CD4-positive, alpha-beta T cell treated with Interleukin-17A for 1 hour (primary cell): ENCODE measurements at regions not wholly inside any gene's neighbourhood (a gene's known extent, or its start where the extent isn't known, plus 50 kb on each side); places are given as distances from the start of the nearest gene placed in this dataset.
A peak's percentile ranks its signal among the peaks of the same experiment; 100 is the strongest.

Source experiments
- DNase-seq: peaks from one replicate; pipeline ENCODE4 v3.0.0-alpha.2; 2020

DNA sequence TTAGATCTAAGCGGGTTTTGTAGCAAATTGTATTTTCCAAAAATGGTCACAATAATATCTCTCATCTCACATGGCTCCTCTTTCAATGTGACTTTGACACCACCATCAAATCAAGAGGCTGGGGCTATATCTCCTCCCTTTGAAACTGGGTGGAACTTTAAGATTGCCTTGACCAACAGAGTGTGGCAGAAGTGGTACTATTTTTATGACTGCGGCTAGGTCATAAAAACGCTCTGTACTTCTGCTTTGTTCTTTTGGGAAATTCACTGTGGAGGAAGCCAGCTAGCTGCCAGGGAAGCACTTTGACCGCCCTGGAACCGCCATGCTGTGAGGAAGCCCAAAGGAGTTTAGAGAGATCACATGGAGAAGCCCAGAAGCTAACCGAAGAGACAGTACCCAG lies 50.7 kb upstream of the ACOT11 start:
- no peak for DNase-seq

DNA sequence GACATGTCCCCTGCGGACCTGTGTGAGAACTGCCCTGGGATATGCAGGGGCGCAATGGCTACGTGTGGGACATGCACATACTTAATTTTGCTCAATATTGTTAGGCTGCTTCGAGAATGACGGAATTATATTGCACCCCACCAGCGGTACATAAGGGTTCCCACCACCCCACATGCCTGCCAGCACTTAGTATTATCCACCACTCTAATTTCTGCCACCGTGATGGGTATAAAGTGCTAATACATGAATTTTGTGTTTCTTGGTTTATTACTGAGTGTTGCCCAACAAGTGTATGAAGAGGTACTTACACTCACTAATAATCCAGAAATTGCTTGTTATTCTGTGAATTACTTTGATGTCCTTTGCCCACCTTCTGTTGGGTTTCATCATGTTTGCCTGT lies 52.1 kb upstream of the ACOT11 start:
- no peak for DNase-seq

DNA sequence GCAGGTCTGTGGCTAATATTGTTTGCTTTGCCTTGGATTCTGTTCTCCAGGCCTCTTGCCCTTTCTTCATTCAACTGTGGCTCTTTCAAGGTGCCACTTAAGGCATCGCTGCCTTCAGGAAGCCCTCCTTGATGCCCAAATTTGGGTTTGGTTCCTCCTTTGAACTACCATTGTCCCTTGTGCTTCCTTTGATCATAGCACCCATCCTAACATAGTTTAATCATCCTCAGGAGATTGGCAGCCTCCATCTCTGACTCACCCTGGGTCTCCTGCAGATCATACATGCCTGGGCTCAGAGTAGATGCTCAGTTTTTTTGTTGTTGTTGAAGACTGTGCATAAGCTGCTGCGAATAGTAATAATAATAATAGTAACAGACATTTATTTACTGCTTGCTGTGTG lies 54.4 kb upstream of the ACOT11 start:
- no peak for DNase-seq

DNA sequence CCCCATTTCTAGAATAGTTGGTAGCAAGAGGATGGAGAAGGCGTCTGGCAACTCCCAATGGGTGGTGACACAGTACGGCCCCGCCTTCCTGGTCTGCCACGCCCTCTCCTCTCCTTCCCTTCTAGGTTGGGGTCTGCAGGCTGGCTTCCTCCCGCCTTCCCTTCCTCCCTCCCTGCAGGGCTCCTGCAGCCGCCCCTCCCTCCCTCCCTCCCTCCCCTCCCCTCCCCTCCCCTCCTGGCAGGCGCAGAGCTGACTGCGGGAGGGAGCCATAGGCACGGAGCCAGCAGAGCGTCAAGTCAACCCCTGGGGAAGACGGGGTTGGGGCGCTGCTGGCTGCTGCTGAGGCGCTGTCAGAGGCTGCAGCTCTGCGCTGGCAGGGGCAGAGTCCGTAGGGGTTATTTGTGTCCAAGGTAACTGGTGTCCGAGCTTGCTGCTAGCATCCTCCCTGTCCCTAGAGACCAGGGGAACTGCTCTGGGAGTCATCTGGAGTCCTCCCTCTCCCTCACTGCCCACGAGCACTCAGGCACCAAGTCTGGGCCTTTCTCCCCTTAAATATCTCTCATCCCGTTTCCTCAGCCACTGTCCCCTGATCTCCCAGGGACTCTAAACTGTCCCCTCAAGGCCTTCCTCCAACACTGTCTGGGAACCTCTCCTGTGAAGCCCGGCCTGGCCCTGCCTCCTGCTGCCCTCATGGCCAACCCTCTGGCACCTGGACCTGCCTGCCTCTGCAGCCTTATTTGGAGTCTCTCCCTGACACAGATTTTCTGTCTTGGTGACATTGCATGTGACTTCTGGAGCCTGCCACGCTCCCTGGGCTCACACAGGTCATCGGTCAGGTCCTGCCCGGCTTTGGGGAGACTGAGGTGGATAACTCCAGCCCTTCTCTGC lies 57.4 kb upstream of the ACOT11 start:
- no peak for DNase-seq

DNA sequence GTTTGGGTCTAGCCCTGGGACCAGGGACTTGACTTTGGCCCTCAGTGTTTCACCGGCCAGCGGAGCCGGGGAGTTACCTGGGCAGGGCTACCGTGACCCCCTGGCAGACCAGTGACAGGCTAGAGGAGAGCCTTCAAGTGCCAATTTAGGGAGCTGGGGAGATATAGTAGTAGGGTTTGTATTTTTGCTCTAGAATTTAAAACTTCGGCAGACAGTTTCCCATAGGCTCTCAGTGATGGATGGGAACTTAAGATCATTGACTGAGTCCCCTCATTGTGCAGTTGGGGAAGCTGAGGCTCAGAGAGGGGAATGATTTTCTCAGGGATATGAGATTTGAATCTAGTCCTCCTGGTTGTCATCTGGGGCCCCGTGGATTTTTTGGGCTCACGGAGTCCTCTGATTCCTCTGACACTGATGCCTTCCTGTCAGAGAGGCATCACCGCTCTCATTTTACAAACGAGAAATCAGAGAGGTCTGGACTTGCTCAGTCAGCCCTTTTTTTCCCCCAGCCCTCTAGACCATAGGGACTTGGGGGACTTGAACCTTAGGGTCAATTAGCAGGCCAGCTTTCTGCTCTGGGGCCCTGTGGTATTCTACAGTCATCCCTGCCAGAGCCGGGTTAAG lies 58.3 kb upstream of the ACOT11 start:
- no peak for DNase-seq

DNA sequence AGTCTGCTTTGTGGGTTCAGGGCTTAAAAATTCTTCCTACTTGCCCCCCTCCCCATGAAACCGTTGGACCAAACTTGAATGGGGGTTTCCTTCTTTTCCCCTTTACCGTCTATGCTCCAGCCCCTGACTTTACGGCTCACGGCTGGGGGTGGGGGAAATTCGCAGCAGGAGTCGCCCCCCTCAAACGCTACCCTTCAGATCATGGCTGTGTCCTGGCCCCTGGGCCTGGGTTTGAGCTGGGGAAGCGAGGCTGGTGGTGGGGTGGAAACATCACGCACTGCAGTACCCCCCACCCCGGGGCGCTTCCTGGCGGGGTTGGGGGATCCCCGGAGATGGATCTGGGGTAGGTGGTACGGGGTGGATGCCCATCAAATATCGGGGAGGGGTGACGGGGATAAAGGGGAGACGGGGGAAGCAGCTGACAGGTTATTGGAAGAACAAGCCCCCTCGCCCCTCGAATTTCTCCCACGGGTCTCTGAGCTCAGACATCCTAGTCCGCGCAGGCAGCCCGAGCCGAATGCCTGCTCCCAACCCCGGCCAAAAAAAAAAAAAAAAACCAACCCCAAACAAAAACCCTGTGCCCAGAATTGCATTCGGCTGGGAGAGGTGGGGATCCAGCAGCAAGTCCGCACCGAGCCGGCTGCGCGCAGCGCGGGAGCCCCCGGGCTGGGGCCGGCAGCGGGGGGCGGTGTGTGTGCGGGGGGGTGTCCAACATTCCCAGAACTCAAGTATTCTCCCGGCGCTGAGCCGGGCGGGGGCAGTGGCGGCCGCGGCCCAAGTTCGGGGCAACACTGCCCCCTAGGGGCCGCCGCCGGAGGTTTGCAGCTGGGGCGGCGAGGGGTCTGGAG lies 59.0 kb upstream of the ACOT11 start:
- DNase-seq = peak; percentile 68

DNA sequence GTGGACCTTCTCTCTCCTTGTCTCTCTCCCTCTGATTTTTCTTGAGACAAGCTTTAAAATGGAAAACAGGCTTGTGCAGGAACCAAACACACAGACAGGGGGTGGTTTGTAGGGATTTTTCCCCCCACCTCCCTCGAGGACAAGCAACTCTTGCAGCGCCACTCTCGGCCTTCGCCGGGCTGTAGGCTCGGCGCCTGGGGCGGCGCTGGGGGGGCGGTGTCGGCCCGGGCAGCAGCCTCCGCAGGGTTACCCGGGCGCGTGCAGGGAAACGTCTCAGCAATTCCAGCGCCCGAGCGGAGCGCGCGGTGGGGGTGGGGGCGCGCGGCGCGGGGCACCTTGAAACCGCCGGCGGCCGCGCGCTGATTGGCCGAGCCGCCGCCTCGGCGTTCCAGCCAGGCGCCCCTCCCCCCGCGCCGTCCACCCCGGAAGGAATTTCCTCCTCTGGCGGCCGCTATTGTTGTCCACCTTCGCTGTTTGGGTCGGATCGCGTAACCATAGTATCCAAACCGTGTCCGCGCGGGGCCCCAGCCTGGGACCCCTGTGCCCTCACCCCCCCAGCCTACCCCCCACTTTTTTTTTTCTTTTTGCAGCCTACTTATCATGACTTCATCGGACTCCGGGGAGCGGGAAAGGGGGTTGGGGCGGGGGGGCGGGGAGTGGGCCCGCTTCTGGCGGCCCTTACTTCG lies 59.8 kb upstream of the ACOT11 start:
- peak; percentile 85 for DNase-seq

DNA sequence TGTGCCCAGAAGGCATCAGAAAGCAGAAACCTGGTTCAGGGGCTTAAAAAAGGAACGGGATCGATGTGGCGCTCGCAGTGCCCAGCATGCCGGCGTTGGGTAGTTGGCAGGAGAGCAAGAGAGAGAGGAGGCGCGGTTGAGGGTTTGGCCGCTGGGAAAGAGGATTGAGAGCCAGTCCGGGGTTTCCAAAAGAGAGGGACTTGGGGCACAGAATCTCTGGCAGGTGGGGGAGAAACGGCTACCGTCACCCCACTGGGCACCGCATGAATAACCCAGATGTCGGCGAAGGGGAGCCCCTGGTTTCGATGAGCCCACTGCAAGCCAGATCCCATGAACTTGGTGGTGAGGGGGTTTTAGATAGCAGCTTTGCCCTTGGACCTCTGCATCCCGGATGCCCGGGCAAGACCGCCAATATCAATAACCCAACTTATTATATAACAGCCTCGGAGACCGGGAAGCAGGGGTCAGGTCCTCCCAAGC lies 60.4 kb upstream of the ACOT11 start:
- no peak for DNase-seq

DNA sequence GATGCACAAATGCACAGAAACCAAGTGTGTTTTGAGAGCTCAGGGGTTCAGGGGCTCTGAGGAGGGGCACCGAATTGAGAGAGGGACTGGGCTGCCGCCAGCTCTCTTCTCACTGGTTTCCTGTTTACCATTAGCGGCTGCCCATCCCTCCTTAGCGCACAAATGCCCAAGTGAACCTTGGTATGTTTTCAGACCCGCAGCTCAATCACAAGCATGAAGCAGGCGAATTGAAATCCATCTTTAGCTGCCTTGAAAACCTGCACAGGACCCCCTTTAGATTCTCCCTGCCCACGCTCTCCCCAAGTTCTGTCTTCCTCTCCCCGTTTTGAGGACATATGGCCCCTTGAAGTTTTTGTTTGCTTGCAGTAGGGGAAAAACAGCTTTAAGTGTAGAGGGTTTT lies 61.1 kb upstream of the ACOT11 start:
- peak; percentile 19 for DNase-seq

DNA sequence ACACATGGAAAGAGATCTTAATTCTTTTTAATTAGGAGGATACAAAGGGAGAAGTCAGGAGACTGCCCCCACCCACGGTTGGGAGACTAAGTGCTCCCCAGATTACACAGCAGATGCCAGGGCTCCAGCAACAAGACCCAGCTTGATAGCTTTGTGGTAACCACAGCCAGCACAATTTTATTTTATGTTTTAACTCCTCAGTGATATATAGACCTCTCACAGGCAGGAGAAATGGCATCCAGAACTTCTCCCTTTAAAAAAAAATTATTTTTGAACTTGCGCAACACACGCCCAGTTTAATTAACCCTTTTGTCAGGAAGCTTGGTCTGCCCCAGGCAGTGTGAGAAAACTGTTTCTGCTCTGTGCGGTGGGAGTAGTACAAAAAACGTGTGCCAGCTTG lies 62.6 kb upstream of the ACOT11 start:
- no peak for DNase-seq

DNA sequence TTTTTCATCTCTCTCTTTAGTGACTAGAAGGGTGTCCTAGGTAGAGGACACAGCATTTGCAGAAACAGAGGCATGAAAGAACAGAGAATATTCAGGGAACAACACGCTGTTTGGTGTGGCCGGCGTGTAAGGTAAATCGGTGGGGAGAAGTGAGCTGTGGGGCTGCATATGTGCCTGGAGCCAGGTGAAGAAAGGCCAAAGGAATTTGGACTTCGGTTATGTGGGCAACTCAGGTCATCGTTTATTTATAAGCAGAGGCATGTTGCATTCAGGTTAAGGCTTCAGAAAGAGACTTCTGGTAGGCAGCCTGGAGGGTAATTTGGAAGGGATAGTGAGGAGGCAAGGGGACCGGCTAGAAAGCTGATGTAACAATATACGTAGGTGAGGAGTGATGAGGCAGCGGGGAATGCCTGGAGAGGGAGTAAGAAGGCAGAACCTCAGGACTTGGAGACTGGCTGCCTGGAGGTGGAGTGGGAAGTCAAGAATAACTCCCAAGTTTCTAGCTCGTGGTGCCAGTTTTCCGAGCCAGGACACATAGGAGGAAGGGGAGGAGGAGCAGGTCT lies 64.1 kb upstream of the ACOT11 start:
- no peak for DNase-seq

DNA sequence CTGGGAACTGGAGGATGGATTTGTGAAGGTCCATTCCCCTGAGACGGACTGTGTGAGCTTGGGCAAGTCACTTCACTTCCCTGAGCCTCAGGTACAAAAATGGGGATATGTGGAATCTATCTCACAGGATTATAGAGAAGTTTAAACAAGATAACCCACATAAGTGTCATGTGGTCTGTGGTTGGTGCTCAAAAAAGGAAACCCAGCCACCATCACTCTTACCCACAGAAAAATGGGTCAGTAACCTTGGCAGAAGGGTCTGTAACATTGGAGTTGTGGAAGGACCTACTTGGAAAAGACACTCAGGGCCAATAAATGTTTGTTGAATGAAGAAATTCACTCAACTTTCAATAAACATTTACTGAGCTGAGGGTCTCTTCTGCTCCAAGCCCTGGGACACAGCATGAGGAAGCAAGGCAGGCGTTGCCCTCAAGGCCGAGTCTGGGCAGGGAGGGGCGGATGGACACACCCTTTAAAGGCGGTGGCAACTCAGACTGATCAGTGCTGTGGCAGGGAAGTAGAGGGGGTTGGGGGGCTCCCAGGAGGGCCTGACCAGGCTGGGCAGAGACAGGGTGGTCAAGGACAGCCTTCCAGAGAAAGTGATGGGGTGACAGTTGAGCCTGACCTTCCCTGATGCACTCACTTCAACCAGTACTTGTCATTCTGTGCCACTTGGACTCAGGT lies 66.7 kb upstream of the ACOT11 start:
- peak; percentile 44 for DNase-seq

DNA sequence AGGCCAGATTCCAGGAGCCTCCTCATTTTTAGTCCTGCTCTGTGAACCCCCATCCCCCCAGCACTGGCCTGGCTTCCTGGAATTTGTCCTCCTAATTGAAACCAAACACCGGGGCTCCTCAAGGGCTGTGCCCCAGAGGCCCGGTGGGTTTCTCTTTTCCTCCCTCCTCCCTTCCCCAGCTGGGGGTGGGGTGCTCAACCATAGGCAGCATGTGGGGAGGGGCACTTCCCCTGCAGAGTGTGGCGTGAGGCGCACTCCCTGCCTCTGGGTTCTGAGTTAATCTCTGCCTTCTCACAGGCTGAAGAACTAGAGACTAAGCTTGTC lies 67.5 kb upstream of the ACOT11 start:
- no peak for DNase-seq

DNA sequence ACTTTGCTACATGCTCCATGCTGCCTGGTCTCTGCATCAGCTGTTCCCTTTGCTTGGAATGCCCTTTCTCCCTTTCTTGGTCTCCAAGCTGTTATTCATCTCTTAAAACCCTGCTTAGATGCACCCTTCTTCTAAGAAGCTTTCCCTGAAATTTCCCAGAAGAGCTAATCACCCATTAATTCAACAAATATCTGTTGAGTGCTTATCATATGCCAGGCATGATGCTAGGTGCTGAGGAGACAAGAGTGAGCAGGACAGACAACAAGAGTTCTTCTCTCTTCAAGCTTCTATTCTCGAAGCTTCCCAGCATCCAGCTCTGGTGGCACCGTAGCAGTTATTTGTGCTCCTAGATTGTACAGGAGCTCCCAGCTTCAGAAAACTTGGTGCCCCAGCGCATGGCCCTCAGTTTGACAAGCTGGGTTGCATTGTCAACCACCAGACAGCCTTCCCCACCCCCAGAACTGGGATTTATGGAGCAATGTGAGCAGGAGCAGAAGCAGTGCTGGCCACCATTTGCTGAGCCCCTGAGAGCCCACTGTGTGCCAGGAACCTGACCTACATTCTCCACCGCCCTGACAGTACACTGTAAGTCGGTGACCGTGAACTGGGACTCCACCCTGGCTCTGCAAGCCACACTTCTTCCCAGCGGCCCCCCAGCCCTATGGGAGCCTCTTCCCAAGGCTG lies 68.0 kb upstream of the ACOT11 start:
- no peak for DNase-seq

DNA sequence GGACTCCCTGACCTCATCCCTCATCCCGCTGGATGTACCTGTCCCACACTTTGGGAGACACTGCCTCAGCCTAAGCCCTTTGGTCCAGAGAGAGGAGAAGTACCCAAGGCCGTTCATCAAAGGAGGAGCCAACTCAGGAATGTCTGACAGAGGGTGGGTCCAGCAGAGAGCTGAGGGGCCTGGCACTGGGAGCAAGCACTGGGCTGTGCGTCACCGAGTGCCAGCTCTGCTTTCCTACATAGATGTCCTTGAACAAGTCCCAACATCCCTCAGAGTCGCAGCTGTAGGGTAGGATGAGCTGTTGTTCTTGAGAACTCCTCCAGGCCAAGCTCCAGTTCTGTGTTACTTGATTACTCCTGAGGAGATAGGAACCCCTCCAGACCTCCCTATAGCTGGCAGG lies 68.8 kb upstream of the ACOT11 start:
- DNase-seq = no peak

DNA sequence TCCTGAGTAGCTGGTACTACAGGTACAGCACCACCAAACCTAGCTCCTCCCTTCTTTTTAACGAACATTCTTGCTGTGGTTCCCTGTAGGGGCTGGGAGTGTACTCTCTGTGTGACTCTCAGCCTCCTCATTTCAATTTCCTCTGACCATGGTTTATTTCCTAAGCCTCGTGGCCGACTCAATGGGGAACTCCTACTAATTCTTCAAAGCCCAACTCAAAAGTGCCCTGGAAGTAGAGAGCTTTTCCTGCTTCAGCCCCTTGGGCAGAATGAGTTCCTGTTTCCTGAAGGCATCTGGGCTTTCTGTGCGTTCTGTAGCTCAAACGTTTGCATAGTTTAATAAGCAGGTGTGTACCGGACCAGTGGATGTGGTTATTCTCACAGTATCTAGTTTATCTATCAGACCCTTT lies 70.9 kb upstream of the ACOT11 start:
- no peak for DNase-seq

DNA sequence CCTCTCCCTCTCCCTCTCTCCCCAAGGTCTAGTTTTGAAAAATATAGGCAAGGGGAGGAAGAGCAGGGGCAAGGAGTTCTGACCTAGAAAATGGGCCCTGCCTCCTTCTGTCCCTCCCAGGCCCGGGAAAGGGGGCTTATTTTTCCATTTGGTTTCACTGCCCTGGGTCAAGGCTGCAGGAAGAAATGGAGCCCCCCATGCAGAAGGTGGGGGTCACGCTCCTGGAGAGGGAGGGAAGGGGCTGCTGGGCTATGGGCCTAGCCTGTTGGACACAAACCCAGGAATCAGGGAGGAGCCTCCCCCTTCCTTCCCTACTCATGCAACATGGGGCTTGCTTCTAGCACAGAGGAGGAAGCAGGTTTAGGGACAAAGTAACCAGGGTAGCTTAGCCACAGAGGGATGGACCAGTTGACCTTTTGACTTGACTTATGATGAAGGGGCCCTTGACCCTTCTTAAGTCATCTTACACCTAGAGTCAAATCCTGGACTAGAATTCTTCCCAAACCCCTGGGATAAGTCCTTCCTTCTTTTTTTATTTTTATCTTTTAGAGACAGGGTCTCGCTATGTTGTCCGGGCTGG lies 70.4 kb upstream of the SSBP3 start:
- DNase-seq = no peak

DNA sequence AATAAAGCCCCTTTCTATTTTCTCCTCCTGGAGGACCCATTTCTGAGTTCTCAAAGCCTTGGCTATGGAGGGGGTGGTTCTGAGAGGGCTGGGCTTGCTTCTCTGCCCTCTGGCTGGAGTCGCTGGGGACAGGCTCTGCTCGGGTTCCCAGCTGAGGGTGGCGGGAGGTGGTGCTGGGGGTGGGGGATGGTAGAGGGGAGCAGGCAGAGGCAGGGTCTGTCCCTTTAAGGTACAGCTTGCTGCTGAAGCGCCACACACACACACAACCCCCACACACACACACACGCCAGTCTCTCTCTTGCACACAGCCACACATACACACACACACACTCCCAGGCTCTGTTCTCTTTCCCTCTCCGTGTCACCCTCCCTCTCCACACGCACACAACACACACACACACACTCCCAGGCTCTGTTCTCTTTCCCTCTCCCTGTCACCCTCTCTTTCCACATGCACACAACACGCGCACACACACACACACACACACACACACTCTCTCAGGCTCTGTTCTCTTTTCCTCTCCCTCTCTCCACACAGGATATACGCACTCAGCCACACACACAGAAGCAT lies 69.8 kb upstream of the SSBP3 start:
- no peak for DNase-seq

DNA sequence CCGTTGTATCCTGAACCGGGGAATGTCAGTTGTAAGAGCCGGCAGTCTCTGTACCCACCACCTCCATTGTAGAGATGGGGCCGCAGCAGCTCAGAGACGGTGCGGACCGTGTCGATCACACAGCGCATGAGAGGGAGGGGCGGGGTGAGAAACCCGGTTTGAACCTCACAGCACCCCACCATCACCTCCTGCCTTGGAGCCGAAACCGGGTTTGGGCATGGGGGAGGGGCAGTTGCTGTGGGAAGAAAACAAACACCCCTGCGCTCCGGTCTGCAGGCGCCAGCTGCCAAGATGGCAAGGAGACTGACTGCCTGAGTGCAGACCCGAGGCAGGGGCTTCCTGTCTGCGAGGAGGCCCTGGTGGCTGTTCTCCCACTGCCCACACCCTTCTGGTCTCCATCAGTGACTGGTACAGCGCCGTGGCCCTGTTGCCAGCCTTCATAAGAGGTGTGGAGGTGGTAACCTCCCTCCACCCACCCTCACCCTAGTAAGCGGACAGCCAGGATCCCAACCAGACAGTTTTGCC lies 69.2 kb upstream of the SSBP3 start:
- peak; percentile 82 for DNase-seq
